Muscle of arm (tissue), 1 donor: ENCODE measurements at regions not wholly inside any gene's neighbourhood (a gene's known extent, or its start where the extent isn't known, plus 50 kb on each side); places are given as distances from the start of the nearest gene placed in this dataset.

Experiments used
- DNase-seq: peaks from one replicate; pipeline ENCODE4 v3.0.0-alpha.2; 2013

GRCh38 chr5:153880106-153880505, 158.6 kb downstream of the FAM114A2 start:
- DNase-seq = no peak

- no peak for DNase-seq
Observed at GRCh38 chr5:153879596-153879995, 159.1 kb downstream of the FAM114A2 start.

DNA sequence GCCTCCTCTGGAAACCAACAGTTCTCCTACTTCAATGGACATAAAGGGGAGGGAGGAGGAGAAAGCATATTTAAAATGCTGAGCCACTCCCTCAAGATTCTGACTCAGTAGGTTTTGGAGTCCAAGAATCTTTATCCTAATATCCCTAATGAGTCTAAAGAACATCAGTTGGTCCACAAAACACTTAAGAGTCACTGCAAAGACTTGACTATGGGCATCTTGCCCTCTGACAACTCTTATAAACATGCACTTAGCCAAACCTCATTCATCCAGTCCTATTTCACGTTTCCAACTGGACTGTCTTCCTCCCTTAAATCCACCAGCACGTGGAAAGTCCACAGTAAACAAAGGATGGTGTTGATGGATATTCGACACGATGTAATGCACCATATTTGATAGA, 172.5 kb downstream of the FAM114A2 start:
- DNase-seq = no peak

GRCh38 chr5:153865016-153865415, 173.7 kb downstream of the FAM114A2 start:
- no peak for DNase-seq

DNA sequence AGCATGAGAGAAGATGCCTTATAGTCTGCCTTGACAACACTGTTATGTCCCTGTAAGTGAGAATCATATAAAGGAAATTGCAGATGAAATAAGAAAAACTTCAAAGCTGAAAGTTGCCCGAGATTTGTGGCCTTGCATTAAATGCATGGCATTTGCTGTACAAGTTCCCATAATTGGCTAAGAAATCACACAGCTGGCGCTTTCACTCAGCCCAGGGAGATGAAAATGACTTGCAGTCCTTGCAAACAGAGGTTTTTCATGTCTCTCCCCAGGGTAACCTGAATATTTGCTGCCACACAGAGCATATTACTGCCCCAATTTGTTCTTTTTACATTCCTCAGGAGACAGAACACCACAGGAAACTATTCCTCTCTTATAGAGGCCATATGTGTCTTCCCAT, 174.8 kb downstream of the FAM114A2 start:
- DNase-seq = peak; percentile 7
